DOHH2 (cell line): ENCODE measurements at regions not wholly inside any gene's neighbourhood (a gene's known extent, or its start where the extent isn't known, plus 50 kb on each side); places are given as distances from the start of the nearest gene placed in this dataset.

ENCODE experiments used
- H3F3A ChIP-seq: fragments of 200-600 bp; sonication (generic), shearing (Covaris generic); 2 replicates; pipeline ENCODE4 v1.6.0; 2016; ENCODE audit warnings: antibody characterized with exemption, mild to moderate bottlenecking; ENCODE audit not compliant: control insufficient read depth, insufficient read depth
- H3K27ac ChIP-seq: fragments of 200-600 bp; sonication (generic); 2 replicates; pipeline ENCODE4 v1.5.1; 2014; ENCODE audit warnings: low read depth, mild to moderate bottlenecking, low read length, moderate library complexity
- H3K27me3 ChIP-seq: fragments of 200-600 bp; sonication (generic); 2 replicates; pipeline ENCODE4 v1.6.1; 2014; ENCODE audit warnings: mild to moderate bottlenecking, low read length, mixed read lengths; ENCODE audit not compliant: control insufficient read depth
- H3K36me3 ChIP-seq: fragments of 200-600 bp; sonication (generic); 2 replicates; pipeline ENCODE4 v1.6.1; 2014; ENCODE audit warnings: mild to moderate bottlenecking, low read length, moderate library complexity, mixed read lengths; ENCODE audit not compliant: control insufficient read depth
- H3K4me1 ChIP-seq: fragments of 200-600 bp; sonication (generic); 2 replicates; pipeline ENCODE4 v1.6.1; 2014; ENCODE audit warnings: mild to moderate bottlenecking, low read length, mixed read lengths; ENCODE audit not compliant: control insufficient read depth
- H3K4me2 ChIP-seq: fragments of 200-600 bp; sonication (generic); 2 replicates; pipeline ENCODE4 v1.6.0; 2014; ENCODE audit warnings: mild to moderate bottlenecking, low read length, moderate library complexity
- H3K4me3 ChIP-seq: fragments of 200-600 bp; sonication (generic); 2 replicates; pipeline ENCODE4 v1.5.1; 2014; ENCODE audit warnings: mild to moderate bottlenecking, low read length, mixed read lengths
- H3K79me2 ChIP-seq: fragments of 200-600 bp; sonication (generic); 2 replicates; pipeline ENCODE4 v1.6.1; 2014; ENCODE audit warnings: mild to moderate bottlenecking, low read length, mixed read lengths; ENCODE audit not compliant: control insufficient read depth
- H3K9me2 ChIP-seq: fragments of 200-600 bp; sonication (generic); replicated peaks from 2 replicates; pipeline ENCODE4 v1.6.1; 2014; ENCODE audit warnings: mild to moderate bottlenecking, low read length, mixed read lengths; ENCODE audit not compliant: control insufficient read depth
- H3K9me3 ChIP-seq: fragments of 200-600 bp; sonication (generic); 2 replicates; pipeline ENCODE4 v1.6.1; 2014; ENCODE audit warnings: antibody characterized with exemption, low read length, mixed read lengths; ENCODE audit not compliant: control insufficient read depth, insufficient read depth
- H4K20me1 ChIP-seq: fragments of 200-600 bp; sonication (generic); 2 replicates; pipeline ENCODE4 v1.6.0; 2014; ENCODE audit warnings: low read depth, mild to moderate bottlenecking, antibody characterized with exemption, low read length, moderate library complexity; ENCODE audit not compliant: control insufficient read depth, insufficient read depth
- CTCF ChIP-seq: fragments of 200-600 bp; sonication (generic); IDR thresholded peaks from one replicate; pipeline ENCODE4 v1.5.1; 2014; ENCODE audit warnings: antibody characterized with exemption, mild to moderate bottlenecking, low read depth, low read length; ENCODE audit not compliant: poor library complexity, severe bottlenecking
- EZH2phosphoT487 ChIP-seq: fragments of 200-600 bp; sonication (generic); IDR thresholded peaks from 2 replicates; pipeline ENCODE4 v1.6.1; 2017; ENCODE audit warnings: borderline replicate concordance, mild to moderate bottlenecking, antibody characterized with exemption, low read length, moderate library complexity, mixed read lengths

- no peak overlapping the region for H3K4me2 ChIP-seq
- H3K4me1 ChIP-seq: no peaks in the 10 kb centered on the region
- H3K9me2 ChIP-seq: no peaks in the 10 kb centered on the region
- H3K79me2 ChIP-seq: no peaks in the 10 kb centered on the region
- no peaks in the 10 kb centered on the region for H3F3A ChIP-seq
- no peak overlapping the region for H3K27ac ChIP-seq
- no peaks in the 10 kb centered on the region for H3K36me3 ChIP-seq
- no peak overlapping the region for H3K4me3 ChIP-seq
- no peaks in the 10 kb centered on the region for H3K27me3 ChIP-seq
- no peaks in the 10 kb centered on the region for H3K9me3 ChIP-seq
- TF ChIP-seq CTCF: no peak
- TF ChIP-seq EZH2phosphoT487: no peak
- H4K20me1 ChIP-seq: no peaks in the 10 kb centered on the region
Observed at GRCh38 chr3:154678041-154678654, 248.2 kb upstream of the GPR149 start.

- Histone ChIP-seq H3K27me3 (no peaks in the 10 kb centered on the region), H3K9me3 (no peaks in the 10 kb centered on the region), H3K9me2 (no peaks in the 10 kb centered on the region), H3K27ac (no peak overlapping the region), H3F3A (no peaks in the 10 kb centered on the region), H3K36me3 (no peaks in the 10 kb centered on the region), H3K4me2 (no peak overlapping the region), H3K4me3 (no peak overlapping the region), H3K4me1 (no peaks in the 10 kb centered on the region), H4K20me1 (no peaks in the 10 kb centered on the region), H3K79me2 (no peaks in the 10 kb centered on the region)
- TF ChIP-seq EZH2phosphoT487 (no peak), CTCF (no peak)
Observed at GRCh38 chr3:154668835-154669234, 238.8 kb upstream of the GPR149 start.

GRCh38 chr3:154668187-154668586, 238.2 kb upstream of the GPR149 start:
- Histone ChIP-seq H3K9me2 (no peaks in the 10 kb centered on the region), H3K9me3 (no peaks in the 10 kb centered on the region), H3K4me2 (no peak overlapping the region), H3K27me3 (no peaks in the 10 kb centered on the region), H3K36me3 (no peaks in the 10 kb centered on the region), H4K20me1 (no peaks in the 10 kb centered on the region), H3K4me1 (no peaks in the 10 kb centered on the region), H3K4me3 (no peak overlapping the region), H3F3A (no peaks in the 10 kb centered on the region), H3K79me2 (no peaks in the 10 kb centered on the region), H3K27ac (no peak overlapping the region)
- TF ChIP-seq CTCF (no peak), EZH2phosphoT487 (no peak)
